SH-SY5Y (cell line): ENCODE measurements at regions not wholly inside any gene's neighbourhood (a gene's known extent, or its start where the extent isn't known, plus 50 kb on each side); places are given as distances from the start of the nearest gene placed in this dataset.

Source experiments
- GATA2 ChIP-seq: IDR thresholded peaks from 2 replicates; pipeline ENCODE4 v1.6.1; 2011; ENCODE audit warnings: mild to moderate bottlenecking, low read depth, low read length
- GATA3 ChIP-seq: IDR thresholded peaks from 2 replicates; pipeline ENCODE4 v1.6.1; 2011; ENCODE audit warnings: low read depth, mild to moderate bottlenecking, low read length, moderate library complexity

DNA sequence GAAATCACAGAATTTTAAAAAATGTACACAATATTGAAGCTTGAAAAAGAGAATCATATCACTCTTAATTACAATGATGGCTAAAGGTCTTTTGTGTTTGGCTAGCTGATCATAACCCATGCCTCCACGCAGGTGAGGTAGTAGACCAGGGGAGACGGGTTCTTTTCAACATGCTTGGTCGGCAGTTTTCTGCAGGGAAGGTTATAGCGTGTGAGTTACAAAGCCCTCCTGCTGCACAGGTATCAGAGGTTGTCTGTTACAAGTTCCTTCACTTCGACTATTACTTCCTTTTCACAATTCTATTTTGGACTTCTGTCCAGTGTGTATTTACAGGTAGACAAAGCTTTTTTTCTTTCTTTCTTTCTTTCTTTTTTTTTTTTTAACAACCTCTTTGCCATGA is 127.1 kb upstream of the PRPS1L1 start:
- no peak for TF ChIP-seq GATA2
- TF ChIP-seq GATA3: no peak
